H9 (cell line): ENCODE measurements at regions not wholly inside any gene's neighbourhood (a gene's known extent, or its start where the extent isn't known, plus 50 kb on each side); places are given as distances from the start of the nearest gene placed in this dataset.

Experiments used
- DNase-seq: peaks from one replicate; pipeline ENCODE4 v3.0.0-alpha.2; 2017
- H2AFZ ChIP-seq: one replicate; pipeline ENCODE4 v1.6.1; 2013; ENCODE audit warnings: mild to moderate bottlenecking, low read length, control low read depth, moderate library complexity
- H2AK5ac ChIP-seq: 2 replicates; pipeline ENCODE4 v1.6.1; 2013; ENCODE audit warnings: low read length, control low read depth, mixed read lengths; ENCODE audit not compliant: insufficient read length
- H2BK120ac ChIP-seq: one replicate; pipeline ENCODE4 v1.6.1; 2013; ENCODE audit warnings: low read depth, mild to moderate bottlenecking, low read length, control low read depth, inconsistent platforms; ENCODE audit not compliant: poor library complexity, severe bottlenecking
- H2BK12ac ChIP-seq: 2 replicates; pipeline ENCODE4 v1.6.1; 2013; ENCODE audit warnings: low read length, control low read depth, mixed read lengths, low read depth; ENCODE audit not compliant: insufficient read length
- H2BK15ac ChIP-seq: 2 replicates; pipeline ENCODE4 v1.6.1; 2013; ENCODE audit warnings: low read depth, low read length, control low read depth
- H2BK20ac ChIP-seq: one replicate; pipeline ENCODE4 v1.6.1; 2013; ENCODE audit warnings: low read depth, mild to moderate bottlenecking, low read length, control low read depth, inconsistent platforms; ENCODE audit not compliant: poor library complexity, severe bottlenecking
- H2BK5ac ChIP-seq: 2 replicates; pipeline ENCODE4 v1.6.1; 2013; ENCODE audit warnings: low read length, control low read depth, mixed read lengths; ENCODE audit not compliant: insufficient read length
- H3K14ac ChIP-seq: 2 replicates; pipeline ENCODE4 v1.6.1; 2013; ENCODE audit warnings: low read length, control low read depth; ENCODE audit not compliant: insufficient read depth
- H3K18ac ChIP-seq: 2 replicates; pipeline ENCODE4 v1.6.1; 2013; ENCODE audit warnings: low read depth, mild to moderate bottlenecking, mixed read lengths, low read length, control low read depth; ENCODE audit not compliant: insufficient read length
- H3K23ac ChIP-seq: 2 replicates; pipeline ENCODE4 v1.6.1; 2013; ENCODE audit warnings: low read length, control low read depth, mixed read lengths, low read depth; ENCODE audit not compliant: insufficient read length
- H3K23me2 ChIP-seq: 2 replicates; pipeline ENCODE4 v1.6.1; 2013; ENCODE audit warnings: low read depth, mild to moderate bottlenecking, mixed read lengths, low read length, control low read depth; ENCODE audit not compliant: insufficient read length, poor library complexity, severe bottlenecking
- H3K27ac ChIP-seq: 2 replicates; pipeline ENCODE4 v1.5.1; 2013; ENCODE audit warnings: low read length, control low read depth, mixed read lengths, low read depth; ENCODE audit not compliant: insufficient read length
- H3K27me3 ChIP-seq: 2 replicates; pipeline ENCODE4 v1.6.1; 2013; ENCODE audit warnings: low read length, control low read depth, inconsistent platforms; ENCODE audit not compliant: insufficient read depth
- H3K4ac ChIP-seq: 2 replicates; pipeline ENCODE4 v1.6.1; 2013; ENCODE audit warnings: low read depth, mild to moderate bottlenecking, control low read depth, inconsistent platforms, low read length, moderate library complexity
- H3K4me1 ChIP-seq: 2 replicates; pipeline ENCODE4 v1.6.1; 2013; ENCODE audit warnings: low read length, control low read depth, inconsistent platforms; ENCODE audit not compliant: insufficient read depth
- H3K4me2 ChIP-seq: 2 replicates; pipeline ENCODE4 v1.6.1; 2013; ENCODE audit warnings: low read length, control low read depth, mixed read lengths; ENCODE audit not compliant: insufficient read length, insufficient read depth
- H3K56ac ChIP-seq: 2 replicates; pipeline ENCODE4 v1.6.1; 2013; ENCODE audit warnings: low read depth, mild to moderate bottlenecking, mixed read lengths, low read length, control low read depth; ENCODE audit not compliant: insufficient read length
- H3K79me1 ChIP-seq: 2 replicates; pipeline ENCODE4 v1.6.1; 2013; ENCODE audit warnings: low read depth, mild to moderate bottlenecking, moderate library complexity, low read length, control low read depth, inconsistent platforms; ENCODE audit not compliant: insufficient read depth, poor library complexity, severe bottlenecking
- H3K79me2 ChIP-seq: 2 replicates; pipeline ENCODE4 v1.6.1; 2013; ENCODE audit warnings: low read length, control low read depth, inconsistent platforms; ENCODE audit not compliant: insufficient read depth
- H3K9ac ChIP-seq: 2 replicates; pipeline ENCODE4 v1.6.1; 2013; ENCODE audit warnings: low read length, control low read depth, mixed read lengths; ENCODE audit not compliant: insufficient read length; ENCODE audit errors: extremely low read depth
- H3K9me3 ChIP-seq: one replicate; pipeline ENCODE4 v1.6.1; 2013; ENCODE audit warnings: low read depth, low read length, inconsistent platforms; ENCODE audit not compliant: control insufficient read depth
- H3T11ph ChIP-seq: one replicate; pipeline ENCODE4 v1.6.1; 2013; ENCODE audit warnings: mild to moderate bottlenecking, low read length, control low read depth, inconsistent platforms
- H4K20me1 ChIP-seq: one replicate; pipeline ENCODE4 v1.6.1; 2013; ENCODE audit not compliant: control insufficient read depth, insufficient read length, insufficient read depth
- H4K5ac ChIP-seq: 2 replicates; pipeline ENCODE4 v1.6.1; 2013; ENCODE audit warnings: low read depth, mild to moderate bottlenecking, mixed read lengths, low read length, control low read depth; ENCODE audit not compliant: insufficient read length
- H4K8ac ChIP-seq: replicated peaks from 2 replicates; pipeline ENCODE4 v1.6.1; 2013; ENCODE audit warnings: low read length, control low read depth, mixed read lengths, low read depth; ENCODE audit not compliant: insufficient read length
- H4K91ac ChIP-seq: 2 replicates; pipeline ENCODE4 v1.6.1; 2013; ENCODE audit warnings: low read depth, mild to moderate bottlenecking, moderate library complexity, mixed read lengths, low read length, control low read depth; ENCODE audit not compliant: insufficient read length
- H3K27ac Mint-ChIP-seq, 3 experiments: 2 replicates in 2 of 3; 3 replicates in 1 of 3; pipeline ENCODE4 v1.8.0; 2020 to 2021; ENCODE audit warnings: mixed read lengths in 3 of 3, mild to moderate bottlenecking in 1 of 3, moderate library complexity in 1 of 3
- H3K27me3 Mint-ChIP-seq: 2 replicates; pipeline ENCODE4 v1.8.0; 2021; ENCODE audit warnings: low read depth, mild to moderate bottlenecking, moderate library complexity, mixed read lengths
- H3K36me3 Mint-ChIP-seq, 3 experiments: 2 replicates in 2 of 3; 3 replicates in 1 of 3; pipeline ENCODE4 v1.8.0; 2020 to 2021; ENCODE audit warnings: low read depth in 3 of 3, mixed read lengths in 3 of 3; ENCODE audit not compliant: insufficient read depth in 1 of 3
- H3K4me1 Mint-ChIP-seq, 2 experiments: 2 replicates each; pipeline ENCODE4 v1.8.0; 2020; ENCODE audit warnings: mixed read lengths in 2 of 2
- H3K4me3 Mint-ChIP-seq, 2 experiments: 2 replicates in 1 of 2; 3 replicates in 1 of 2; pipeline ENCODE4 v1.8.0; 2020 to 2021; ENCODE audit warnings: mild to moderate bottlenecking in 2 of 2, mixed read lengths in 2 of 2, moderate library complexity in 1 of 2
- H3K9me3 Mint-ChIP-seq, 2 experiments: 2 replicates in 1 of 2; 3 replicates in 1 of 2; pipeline ENCODE4 v1.8.0; 2020; ENCODE audit warnings: mild to moderate bottlenecking in 2 of 2, mixed read lengths in 2 of 2, moderate library complexity in 1 of 2
- CTCF ChIP-seq: fragments of 200-600 bp; sonication (generic); conservative IDR thresholded peaks from 3 replicates; pipeline ENCODE4 v1.8.0; 2021; ENCODE audit warnings: antibody characterized with exemption, mild to moderate bottlenecking
- WGBS: extraction: QIAGEN DNeasy Blood & Tissue Kit; methylation state at CpG from one replicate; pipeline ENCODE4 v1.1.7; 2013; ENCODE audit warnings: missing lambda C conversion rate, low lambda C conversion rate, mixed read lengths; ENCODE audit not compliant: insufficient read length; ENCODE audit errors: extremely low coverage; 5-methylcytosine and 5-hydroxymethylcytosine counted together

- no peak overlapping the region for H2AK5ac ChIP-seq
- TF ChIP-seq CTCF, result peak; percentile 73
These were observed 138.8 kb upstream of the WSCD2 start for GRCh38 chr12:107990325-107990724.

More at GRCh38 chr12:107990325-107990724, 138.8 kb upstream of the WSCD2 start:
- H3K9ac ChIP-seq, result no peak overlapping the region
- no peaks in the 10 kb centered on the region for H3K79me2 ChIP-seq
- no peaks in the 10 kb centered on the region for H3K79me1 ChIP-seq
- H3K23me2 ChIP-seq, result no peaks in the 10 kb centered on the region
- no peak overlapping the region for H2BK120ac ChIP-seq
- H3K4me2 ChIP-seq, result no peak overlapping the region
- H4K5ac ChIP-seq, result no peak overlapping the region
- peak; percentile 80 for DNase-seq
- no peak overlapping the region for H3K18ac ChIP-seq
- H2BK15ac ChIP-seq, result no peak overlapping the region
- no peak overlapping the region for H4K91ac ChIP-seq
- no peak overlapping the region for H2BK20ac ChIP-seq
- H3K27ac ChIP-seq, result no peak overlapping the region
- no peak overlapping the region for H2BK12ac ChIP-seq
- H3K4ac ChIP-seq, result no peak overlapping the region
- H3K9me3 ChIP-seq, result no peaks in the 10 kb centered on the region
- no peak overlapping the region for H3T11ph ChIP-seq
- no peaks in the 10 kb centered on the region for H3K4me1 ChIP-seq
- H4K8ac ChIP-seq, result no peak overlapping the region
- no peak overlapping the region for H3K23ac ChIP-seq
- Mint-ChIP-seq H3K27ac (no peak overlapping the region), H3K27me3 (peaks cover 28% of the 10 kb centered on the region), H3K4me3 (no peak overlapping the region), H3K36me3 (no peaks in the 10 kb centered on the region), H3K4me1 (no peaks in the 10 kb centered on the region), H3K9me3 (no peaks in the 10 kb centered on the region)
- no peak overlapping the region for H2BK5ac ChIP-seq
- H2AFZ ChIP-seq, result no peak overlapping the region
- H4K20me1 ChIP-seq, result no peaks in the 10 kb centered on the region
- no peak overlapping the region for H3K14ac ChIP-seq
- no peak overlapping the region for H3K56ac ChIP-seq
- no peaks in the 10 kb centered on the region for H3K27me3 ChIP-seq
- WGBS, result no CpG with 5 or more reads among the region's 2 CpGs
